Heart left ventricle (tissue), 13 donors: ENCODE measurements at regions not wholly inside any gene's neighbourhood (a gene's known extent, or its start where the extent isn't known, plus 50 kb on each side); places are given as distances from the start of the nearest gene placed in this dataset.

Experiments
- POLR2A ChIP-seq, 2 donors: fragments of 450-650 bp; IDR thresholded peaks; one replicate each; pipeline ENCODE4 v1.6.1; 2017; ENCODE audit warnings: antibody characterized with exemption in 2 of 2, mild to moderate bottlenecking in 2 of 2, moderate library complexity in 2 of 2
- TF ChIP-seq, protein P1 (sequence below), 12 donors: fragments of 200-600 bp; sonication (generic) in 4 of 12; IDR thresholded peaks; one replicate each; pipeline versions ENCODE4 v1.5.0 to v1.8.0; 2018 to 2022; ENCODE audit warnings: antibody characterized with exemption in 12 of 12, mild to moderate bottlenecking in 5 of 12
- donor health status: ischemic (EF 13 %, LVEDD 7.1; RV severe dilation, severe dysfunction).
- donor health status: DM: no; HTN: yes; CAD: no.
- donor health status: DM: no; HTN: no; CAD: no.
- donor health status: ischemic (EF 25% LVEDD 6.9; RV normal size, moderate dysfunction).
- donor health status: ischemic (EF 25% LVEDD 5.7; RV mildly dilated, moderate dysfunction).
- donor health status: ischemic (EF 35%, LVEDD 5.7; RV mildly dilated, moderate dysfunction).
- donor health status: nonischemic (EF 11% LVEDD 7.7; RV severe dilation, severe dysfunction).
- donor health status: DM: yes; HTN: yes; CAD: no.
- donor health status: PGD.
- donor health status: ischemic (EF 29% LVEDD 5.4; RV normal size, mild dysfunction).
- donor health status: nonischemic (EF 23%, LVEDD 6.1; RV moderate dilation, normal function).

- TF ChIP-seq, protein P1, sequence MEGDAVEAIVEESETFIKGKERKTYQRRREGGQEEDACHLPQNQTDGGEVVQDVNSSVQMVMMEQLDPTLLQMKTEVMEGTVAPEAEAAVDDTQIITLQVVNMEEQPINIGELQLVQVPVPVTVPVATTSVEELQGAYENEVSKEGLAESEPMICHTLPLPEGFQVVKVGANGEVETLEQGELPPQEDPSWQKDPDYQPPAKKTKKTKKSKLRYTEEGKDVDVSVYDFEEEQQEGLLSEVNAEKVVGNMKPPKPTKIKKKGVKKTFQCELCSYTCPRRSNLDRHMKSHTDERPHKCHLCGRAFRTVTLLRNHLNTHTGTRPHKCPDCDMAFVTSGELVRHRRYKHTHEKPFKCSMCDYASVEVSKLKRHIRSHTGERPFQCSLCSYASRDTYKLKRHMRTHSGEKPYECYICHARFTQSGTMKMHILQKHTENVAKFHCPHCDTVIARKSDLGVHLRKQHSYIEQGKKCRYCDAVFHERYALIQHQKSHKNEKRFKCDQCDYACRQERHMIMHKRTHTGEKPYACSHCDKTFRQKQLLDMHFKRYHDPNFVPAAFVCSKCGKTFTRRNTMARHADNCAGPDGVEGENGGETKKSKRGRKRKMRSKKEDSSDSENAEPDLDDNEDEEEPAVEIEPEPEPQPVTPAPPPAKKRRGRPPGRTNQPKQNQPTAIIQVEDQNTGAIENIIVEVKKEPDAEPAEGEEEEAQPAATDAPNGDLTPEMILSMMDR (IDR thresholded peaks at IDR 0.05): no peak
- no peak for TF ChIP-seq POLR2A (IDR thresholded peaks at IDR 0.05)
These were observed 53.9 kb downstream of the PABIR2 start for GRCh38 chrX:134743091-134743490.
